Esophagus (tissue), 2 donors: ENCODE measurements at regions not wholly inside any gene's neighbourhood (a gene's known extent, or its start where the extent isn't known, plus 50 kb on each side); places are given as distances from the start of the nearest gene placed in this dataset.

Experiments
- H3K27ac ChIP-seq, 2 donors: one replicate each; pipeline ENCODE4 v1.5.1; 2013; ENCODE audit warnings: low read depth in 2 of 2, mild to moderate bottlenecking in 2 of 2, inconsistent platforms in 1 of 2, low read length in 1 of 2, moderate library complexity in 1 of 2
- H3K27me3 ChIP-seq, 2 donors: one replicate each; pipeline ENCODE4 v1.6.1; 2013; ENCODE audit warnings: low read length in 2 of 2, control low read depth in 1 of 2, mild to moderate bottlenecking in 1 of 2; ENCODE audit not compliant: insufficient read depth in 2 of 2, control insufficient read depth in 1 of 2
- H3K36me3 ChIP-seq, 2 donors: one replicate each; pipeline ENCODE4 v1.6.1; 2013; ENCODE audit warnings: low read length in 1 of 2; ENCODE audit not compliant: control insufficient read depth in 2 of 2, insufficient read depth in 2 of 2
- H3K4me1 ChIP-seq, 2 donors: one replicate each; pipeline ENCODE4 v1.6.1; 2013; ENCODE audit warnings: low read length in 1 of 2; ENCODE audit not compliant: control insufficient read depth in 2 of 2, insufficient read depth in 2 of 2
- H3K4me3 ChIP-seq, 2 donors: one replicate each; pipeline ENCODE4 v1.5.1; 2013; ENCODE audit warnings: low read length in 2 of 2, mild to moderate bottlenecking in 2 of 2, low read depth in 1 of 2, moderate library complexity in 1 of 2
- H3K9me3 ChIP-seq, 2 donors: one replicate each; pipeline ENCODE4 v1.6.1; 2013; ENCODE audit warnings: mild to moderate bottlenecking in 2 of 2, low read depth in 1 of 2, low read length in 1 of 2, moderate library complexity in 1 of 2; ENCODE audit not compliant: control insufficient read depth in 2 of 2, insufficient read depth in 1 of 2
- WGBS, 2 donors: extraction: QIAGEN DNeasy Blood & Tissue Kit; methylation state at CpG; one replicate each; pipeline ENCODE4 v1.1.7; 2013; 5-methylcytosine and 5-hydroxymethylcytosine counted together
- donor health status: healthy with polysubstance abuse.
- donor health status: Bipolar disorder and iron deficiency.

- Histone ChIP-seq H3K4me1 (no peaks in the 10 kb centered on the region), H3K4me3 (no peak overlapping the region), H3K27ac (no peak overlapping the region), H3K9me3 (no peaks in the 10 kb centered on the region), H3K27me3 (no peaks in the 10 kb centered on the region), H3K36me3 (no peaks in the 10 kb centered on the region)
- WGBS, 2 donors: 59 to 72% methylated on average over 3 of the region's 3 CpGs
These were observed 275.7 kb downstream of the PAX1 start for GRCh38 chr20:21981179-21981578.

- Histone ChIP-seq H3K4me1 (no peaks in the 10 kb centered on the region), H3K27me3 (no peaks in the 10 kb centered on the region), H3K27ac (no peak overlapping the region), H3K36me3 (no peaks in the 10 kb centered on the region), H3K9me3 (no peaks in the 10 kb centered on the region), H3K4me3 (no peak overlapping the region)
- WGBS, 2 donors: 43 to 51% methylated on average over 2 of the region's 2 CpGs
These were observed 266.0 kb downstream of the PAX1 start for GRCh38 chr20:21971436-21971835.

- no peaks in the 10 kb centered on the region for H3K4me1 ChIP-seq
- no peaks in the 10 kb centered on the region for H3K27me3 ChIP-seq
- no peaks in the 10 kb centered on the region for H3K36me3 ChIP-seq
These were observed 263.0 kb downstream of the PAX1 start for GRCh38 chr20:21968486-21968885.

GRCh38 chr20:21967481-21967880 lies 262.0 kb downstream of the PAX1 start:
- 68% methylated on average over 5 of the region's 5 CpGs for WGBS, 2 donors
- no peaks in the 10 kb centered on the region for H3K4me1 ChIP-seq
- no peaks in the 10 kb centered on the region for H3K27me3 ChIP-seq
- no peak overlapping the region for H3K27ac ChIP-seq
- no peak overlapping the region for H3K4me3 ChIP-seq
- H3K9me3 ChIP-seq: no peaks in the 10 kb centered on the region
- H3K36me3 ChIP-seq: no peaks in the 10 kb centered on the region

More at GRCh38 chr20:21968486-21968885, 263.0 kb downstream of the PAX1 start:
- H3K27ac ChIP-seq: no peak overlapping the region
- no peak overlapping the region for H3K4me3 ChIP-seq
- H3K9me3 ChIP-seq: no peaks in the 10 kb centered on the region

GRCh38 chr20:21956591-21956990 lies 251.1 kb downstream of the PAX1 start:
- no peaks in the 10 kb centered on the region for H3K27me3 ChIP-seq
- peaks cover 4 to 6% of the 10 kb centered on the region in 2 donors for H3K9me3 ChIP-seq
- no peak overlapping the region for H3K4me3 ChIP-seq
- no peaks in the 10 kb centered on the region for H3K4me1 ChIP-seq
- H3K36me3 ChIP-seq: no peaks in the 10 kb centered on the region
- no peak overlapping the region for H3K27ac ChIP-seq

- H3K4me3 ChIP-seq: no peak overlapping the region
- no peak overlapping the region for H3K27ac ChIP-seq
- no peaks in the 10 kb centered on the region for H3K27me3 ChIP-seq
- no peaks in the 10 kb centered on the region for H3K36me3 ChIP-seq
- peaks cover 0 to 3% of the 10 kb centered on the region in 2 donors for H3K9me3 ChIP-seq
- WGBS, 2 donors: 43 to 53% methylated on average over 2 of the region's 2 CpGs
- H3K4me1 ChIP-seq: no peaks in the 10 kb centered on the region
These were observed 241.9 kb downstream of the PAX1 start for GRCh38 chr20:21947406-21947805.

GRCh38 chr20:21944227-21944626 lies 238.8 kb downstream of the PAX1 start:
- WGBS, 2 donors: 72 to 75% methylated on average over 5 of the region's 5 CpGs
- H3K36me3 ChIP-seq: no peaks in the 10 kb centered on the region
- H3K27me3 ChIP-seq: no peaks in the 10 kb centered on the region
- no peak overlapping the region for H3K27ac ChIP-seq
- peaks cover 0 to 3% of the 10 kb centered on the region in 2 donors for H3K9me3 ChIP-seq
- no peaks in the 10 kb centered on the region for H3K4me1 ChIP-seq
- H3K4me3 ChIP-seq: no peak overlapping the region

- H3K4me1 ChIP-seq: no peaks in the 10 kb centered on the region
- H3K36me3 ChIP-seq: no peaks in the 10 kb centered on the region
- peaks cover 0 to 2% of the 10 kb centered on the region in 2 donors for H3K27me3 ChIP-seq
- WGBS, 2 donors: 74% methylated on average over 8 of the region's 8 CpGs
- no peak overlapping the region for H3K4me3 ChIP-seq
- H3K9me3 ChIP-seq: peaks cover 0 to 3% of the 10 kb centered on the region in 2 donors
- H3K27ac ChIP-seq: no peak overlapping the region
These were observed 236.7 kb downstream of the PAX1 start for GRCh38 chr20:21941941-21942805.

- peaks cover 0 to 2% of the 10 kb centered on the region in 2 donors for H3K27me3 ChIP-seq
- no peaks in the 10 kb centered on the region for H3K9me3 ChIP-seq
- no peaks in the 10 kb centered on the region for H3K4me1 ChIP-seq
- no peak overlapping the region for H3K4me3 ChIP-seq
- 36% methylated on average over 3 of the region's 3 CpGs for WGBS, 2 donors
- H3K27ac ChIP-seq: no peak overlapping the region
- H3K36me3 ChIP-seq: no peaks in the 10 kb centered on the region
These were observed 231.4 kb downstream of the PAX1 start for GRCh38 chr20:21936720-21937380.

GRCh38 chr20:21936261-21936660 lies 230.8 kb downstream of the PAX1 start:
- WGBS, 2 donors: 63 to 70% methylated on average over 4 of the region's 4 CpGs
- peaks cover 0 to 2% of the 10 kb centered on the region in 2 donors for H3K27me3 ChIP-seq
- no peak overlapping the region for H3K4me3 ChIP-seq
- no peaks in the 10 kb centered on the region for H3K4me1 ChIP-seq
- no peaks in the 10 kb centered on the region for H3K36me3 ChIP-seq
- no peaks in the 10 kb centered on the region for H3K9me3 ChIP-seq
- no peak overlapping the region for H3K27ac ChIP-seq
